ENCODE measurements at regions not wholly inside any gene's neighbourhood (a gene's known extent, or its start where the extent isn't known, plus 50 kb on each side); places are given as distances from the start of the nearest gene placed in this dataset.
"Not testable (repeated sequence)": the region's sequence is repeated elsewhere in the genome, so short reads cannot be mapped to it uniquely, and the experiment has no call there.

DNA sequence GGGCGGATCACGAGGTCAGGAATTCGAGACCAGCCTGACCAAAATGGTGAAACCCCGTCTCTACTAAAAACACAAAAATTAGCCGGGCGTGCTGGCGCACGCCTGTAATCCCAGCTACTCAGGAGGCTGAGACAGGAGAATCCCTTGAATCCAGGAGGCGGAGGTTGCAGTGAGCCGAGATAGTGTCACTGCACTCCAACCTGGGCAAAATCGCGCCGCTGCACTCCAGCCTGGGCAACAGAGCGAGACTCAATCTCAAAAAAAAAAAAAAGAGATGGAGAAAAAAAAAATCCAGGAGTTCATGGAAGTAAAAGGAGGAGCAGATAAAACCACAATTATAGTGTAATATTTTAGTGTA is 76.3 kb upstream of the ZNF184 start:
- ATAC-seq (ENCODE audit: low read depth); H3K9me3 ChIP-seq (ENCODE audit: control insufficient read depth, insufficient read depth, low read length); dilution Hi-C loops (cut with HindIII; ENCODE audit: low sequenced_read_pairs, unreplicated experiment); H2AFZ ChIP-seq (replicated peaks; ENCODE audit: low read length, poor library complexity); H3K56ac ChIP-seq (ENCODE audit: extremely low read depth, insufficient read depth, low read length); H3K79me1 ChIP-seq (ENCODE audit: low read depth in 1 of 2, low read length in 2 of 2); H3K9me1 ChIP-seq (ENCODE audit: insufficient read depth, low read length); H2AK5ac ChIP-seq (ENCODE audit: low read depth, low read length); H3K4me3 ChIP-seq (ENCODE audit: insufficient read depth, low read depth, low read length); H2BK20ac ChIP-seq (ENCODE audit: low read depth, low read length); H2AK9ac ChIP-seq (replicated peaks; ENCODE audit: low read depth, low read length, poor library complexity); CTCF ChIA-PET; H3K9ac ChIP-seq (ENCODE audit: low read depth, low read length); H3K23ac ChIP-seq (ENCODE audit: low read depth, low read length); H3K27me3 ChIP-seq (ENCODE audit: control insufficient read depth, insufficient read depth, low read length); H3K4ac ChIP-seq (ENCODE audit: low read depth, low read length); H2BK5ac ChIP-seq (ENCODE audit: low read depth, low read length, poor library complexity, severe bottlenecking); in situ Hi-C loops (cut with MboI; ENCODE audit: low sequenced_read_pairs); DNase-seq; H3K4me2 ChIP-seq (ENCODE audit: low read depth, low read length); H3K36me3 ChIP-seq (ENCODE audit: control insufficient read depth, insufficient read depth, low read length); H3K18ac ChIP-seq (ENCODE audit: low read depth, low read length); H3K4me1 ChIP-seq (ENCODE audit: control insufficient read depth, insufficient read depth, low read length); H3K27ac ChIP-seq (ENCODE audit: insufficient read depth, low read length); H3K14ac ChIP-seq (replicated peaks; ENCODE audit: low read depth, low read length); H4K8ac ChIP-seq (ENCODE audit: low read depth in 2 of 2, low read length in 2 of 2); H4K20me1 ChIP-seq (ENCODE audit: insufficient read depth, low read length); BruUV-seq (replicated peaks); H2BK120ac ChIP-seq (ENCODE audit: low read depth, low read length); POLR2A ChIA-PET (ENCODE audit: unreplicated experiment); H4K5ac ChIP-seq (ENCODE audit: low read depth, low read length); H4K91ac ChIP-seq (ENCODE audit: insufficient read depth, low read depth, low read length); H2BK15ac ChIP-seq (ENCODE audit: low read depth, low read length): not testable (repeated sequence)
- intact Hi-C loops (cut with micrococcal nuclease) = loop anchor here (5.0 kb wide), 2 partner anchors 43 to 138 kb away; no protein-coding TSS in a partner anchor
- WGBS, 2 experiments (ENCODE audit: extremely low coverage in 2 of 2, insufficient read length in 1 of 2) = 90% methylated on average over 2 of the region's 14 CpGs; no CpG with 5 or more reads in 1 of the 2 experiments

Measured in IMR-90 (cell line).